Endodermal cell (in vitro differentiated cells): ENCODE measurements at regions not wholly inside any gene's neighbourhood (a gene's known extent, or its start where the extent isn't known, plus 50 kb on each side); places are given as distances from the start of the nearest gene placed in this dataset.

Experiments used
- DNase-seq: peaks from one replicate; pipeline ENCODE4 v3.0.0-alpha.2; 2017
- H3K27ac ChIP-seq: 2 replicates; pipeline ENCODE4 v1.5.1; 2013; ENCODE audit warnings: mild to moderate bottlenecking, low read depth, low read length, moderate library complexity
- H3K27me3 ChIP-seq: 2 replicates; pipeline ENCODE4 v1.6.1; 2013; ENCODE audit warnings: mild to moderate bottlenecking, low read length, moderate library complexity; ENCODE audit not compliant: insufficient read depth, control insufficient read depth, poor library complexity, severe bottlenecking
- H3K36me3 ChIP-seq: 2 replicates; pipeline ENCODE4 v1.7.0; 2013; ENCODE audit warnings: mild to moderate bottlenecking, low read length, moderate library complexity; ENCODE audit not compliant: control insufficient read depth, insufficient read depth
- H3K4me1 ChIP-seq: one replicate; pipeline ENCODE4 v1.7.0; 2013; ENCODE audit warnings: low read length; ENCODE audit not compliant: control insufficient read depth, insufficient read depth
- H3K4me3 ChIP-seq: 2 replicates; pipeline ENCODE4 v1.5.1; 2013; ENCODE audit warnings: mild to moderate bottlenecking, low read length, moderate library complexity
- H3K9ac ChIP-seq: 2 replicates; pipeline ENCODE4 v1.6.1; 2013; ENCODE audit warnings: mild to moderate bottlenecking, low read length, moderate library complexity; ENCODE audit not compliant: poor library complexity, severe bottlenecking; ENCODE audit errors: extremely low read depth
- H3K9me3 ChIP-seq: 2 replicates; pipeline ENCODE4 v1.6.1; 2013; ENCODE audit warnings: mild to moderate bottlenecking, low read length, moderate library complexity; ENCODE audit not compliant: control insufficient read depth
- H3K27ac Mint-ChIP-seq: 2 replicates; pipeline ENCODE4 v1.8.0; 2020; ENCODE audit warnings: mixed read lengths
- H3K27me3 Mint-ChIP-seq: 2 replicates; pipeline ENCODE4 v1.8.0; 2021; ENCODE audit warnings: mild to moderate bottlenecking, mixed read lengths; ENCODE audit not compliant: insufficient read depth
- H3K36me3 Mint-ChIP-seq: 2 replicates; pipeline ENCODE4 v1.8.0; 2020; ENCODE audit warnings: low read depth, mixed read lengths
- H3K4me1 Mint-ChIP-seq: 2 replicates; pipeline ENCODE4 v1.8.0; 2020; ENCODE audit warnings: mixed read lengths
- H3K4me3 Mint-ChIP-seq: 2 replicates; pipeline ENCODE4 v1.8.0; 2020; ENCODE audit warnings: mild to moderate bottlenecking, moderate library complexity, mixed read lengths
- H3K9me3 Mint-ChIP-seq: 2 replicates; pipeline ENCODE4 v1.8.0; 2020; ENCODE audit warnings: mild to moderate bottlenecking, mixed read lengths
- WGBS, 2 experiments: methylation state at CpG; one replicate each; pipeline versions ENCODE4 v1.1.5 to v1.1.7; 2013; ENCODE audit warnings: missing lambda C conversion rate in 2 of 2, mixed read lengths in 1 of 2; ENCODE audit not compliant: insufficient coverage in 1 of 2, insufficient read length in 1 of 2; 5-methylcytosine and 5-hydroxymethylcytosine counted together
- TF ChIP-seq, protein P1 (sequence below): fragments of 200-600 bp; sonication (generic); conservative IDR thresholded peaks from 2 replicates; pipeline ENCODE4 v1.5.0; 2021; ENCODE audit warnings: antibody characterized with exemption, mild to moderate bottlenecking

- Mint-ChIP-seq H3K4me3 (no peak overlapping the region), H3K27me3 (no peaks in the 10 kb centered on the region), H3K27ac (no peak overlapping the region), H3K9me3 (no peaks in the 10 kb centered on the region), H3K4me1 (peaks cover 3% of the 10 kb centered on the region), H3K36me3 (no peaks in the 10 kb centered on the region)
- H3K9me3 ChIP-seq, result no peaks in the 10 kb centered on the region
- 87 to 95% methylated on average over 2 to 4 of the region's 4 CpGs for WGBS, 2 experiments
- H3K36me3 ChIP-seq, result no peaks in the 10 kb centered on the region
- no peak for DNase-seq
- TF ChIP-seq, protein P1, sequence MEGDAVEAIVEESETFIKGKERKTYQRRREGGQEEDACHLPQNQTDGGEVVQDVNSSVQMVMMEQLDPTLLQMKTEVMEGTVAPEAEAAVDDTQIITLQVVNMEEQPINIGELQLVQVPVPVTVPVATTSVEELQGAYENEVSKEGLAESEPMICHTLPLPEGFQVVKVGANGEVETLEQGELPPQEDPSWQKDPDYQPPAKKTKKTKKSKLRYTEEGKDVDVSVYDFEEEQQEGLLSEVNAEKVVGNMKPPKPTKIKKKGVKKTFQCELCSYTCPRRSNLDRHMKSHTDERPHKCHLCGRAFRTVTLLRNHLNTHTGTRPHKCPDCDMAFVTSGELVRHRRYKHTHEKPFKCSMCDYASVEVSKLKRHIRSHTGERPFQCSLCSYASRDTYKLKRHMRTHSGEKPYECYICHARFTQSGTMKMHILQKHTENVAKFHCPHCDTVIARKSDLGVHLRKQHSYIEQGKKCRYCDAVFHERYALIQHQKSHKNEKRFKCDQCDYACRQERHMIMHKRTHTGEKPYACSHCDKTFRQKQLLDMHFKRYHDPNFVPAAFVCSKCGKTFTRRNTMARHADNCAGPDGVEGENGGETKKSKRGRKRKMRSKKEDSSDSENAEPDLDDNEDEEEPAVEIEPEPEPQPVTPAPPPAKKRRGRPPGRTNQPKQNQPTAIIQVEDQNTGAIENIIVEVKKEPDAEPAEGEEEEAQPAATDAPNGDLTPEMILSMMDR, result no peak
- no peak overlapping the region for H3K9ac ChIP-seq
- no peaks in the 10 kb centered on the region for H3K27me3 ChIP-seq
- no peak overlapping the region for H3K27ac ChIP-seq
- no peaks in the 10 kb centered on the region for H3K4me1 ChIP-seq
- H3K4me3 ChIP-seq, result no peak overlapping the region
Measured at GRCh38 chr5:67487862-67488261, 291.3 kb upstream of the CD180 start.

- no peaks in the 10 kb centered on the region for H3K9me3 Mint-ChIP-seq
- H3K4me1 Mint-ChIP-seq, result peaks cover 3% of the 10 kb centered on the region
- no peak overlapping the region for H3K4me3 Mint-ChIP-seq
- Histone ChIP-seq H3K27me3 (no peaks in the 10 kb centered on the region), H3K4me3 (no peak overlapping the region), H3K27ac (no peak overlapping the region), H3K9ac (no peak overlapping the region), H3K4me1 (peaks cover 2% of the 10 kb centered on the region), H3K36me3 (no peaks in the 10 kb centered on the region), H3K9me3 (no peaks in the 10 kb centered on the region)
- WGBS, 2 experiments, result 92 to 100% methylated on average over 1 to 2 of the region's 2 CpGs
- H3K36me3 Mint-ChIP-seq, result no peaks in the 10 kb centered on the region
- DNase-seq, result no peak
- H3K27ac Mint-ChIP-seq, result no peak overlapping the region
- TF ChIP-seq, protein P1, result no peak
- H3K27me3 Mint-ChIP-seq, result no peaks in the 10 kb centered on the region
Measured at GRCh38 chr5:67483453-67484030, 286.9 kb upstream of the CD180 start.

- Histone ChIP-seq H3K4me1 (peaks cover 2% of the 10 kb centered on the region), H3K9me3 (no peaks in the 10 kb centered on the region), H3K4me3 (no peak overlapping the region), H3K36me3 (no peaks in the 10 kb centered on the region), H3K9ac (no peak overlapping the region), H3K27ac (no peak overlapping the region), H3K27me3 (no peaks in the 10 kb centered on the region)
- H3K27ac Mint-ChIP-seq, result no peak overlapping the region
- 100% methylated on average over 1 of the region's 1 CpG for WGBS, 2 experiments
- H3K36me3 Mint-ChIP-seq, result no peaks in the 10 kb centered on the region
- TF ChIP-seq, protein P1, result no peak
- no peak for DNase-seq
- H3K27me3 Mint-ChIP-seq, result no peaks in the 10 kb centered on the region
- H3K9me3 Mint-ChIP-seq, result no peaks in the 10 kb centered on the region
- no peak overlapping the region for H3K4me3 Mint-ChIP-seq
- H3K4me1 Mint-ChIP-seq, result no peaks in the 10 kb centered on the region
Measured at GRCh38 chr5:67481362-67481761, 284.8 kb upstream of the CD180 start.
